ENCODE measurements at regions not wholly inside any gene's neighbourhood (a gene's known extent, or its start where the extent isn't known, plus 50 kb on each side); places are given as distances from the start of the nearest gene placed in this dataset.

GRCh38 chr21:31459457-31459856 lies 115.4 kb upstream of the TIAM1 start:
- Histone ChIP-seq H3K27me3 (ENCODE audit: low read depth) (no peaks in the 10 kb centered on the region), H3K27ac (no peak overlapping the region), H3K9me3 (no peaks in the 10 kb centered on the region), H3K36me3 (no peaks in the 10 kb centered on the region), H3K4me1 (no peaks in the 10 kb centered on the region), H3K4me3 (no peak overlapping the region)
- no peak for ATAC-seq
- intact Hi-C loops (cut with DNase I): no loop called here
- DNase-seq: no peak
- TF ChIP-seq, protein P1, sequence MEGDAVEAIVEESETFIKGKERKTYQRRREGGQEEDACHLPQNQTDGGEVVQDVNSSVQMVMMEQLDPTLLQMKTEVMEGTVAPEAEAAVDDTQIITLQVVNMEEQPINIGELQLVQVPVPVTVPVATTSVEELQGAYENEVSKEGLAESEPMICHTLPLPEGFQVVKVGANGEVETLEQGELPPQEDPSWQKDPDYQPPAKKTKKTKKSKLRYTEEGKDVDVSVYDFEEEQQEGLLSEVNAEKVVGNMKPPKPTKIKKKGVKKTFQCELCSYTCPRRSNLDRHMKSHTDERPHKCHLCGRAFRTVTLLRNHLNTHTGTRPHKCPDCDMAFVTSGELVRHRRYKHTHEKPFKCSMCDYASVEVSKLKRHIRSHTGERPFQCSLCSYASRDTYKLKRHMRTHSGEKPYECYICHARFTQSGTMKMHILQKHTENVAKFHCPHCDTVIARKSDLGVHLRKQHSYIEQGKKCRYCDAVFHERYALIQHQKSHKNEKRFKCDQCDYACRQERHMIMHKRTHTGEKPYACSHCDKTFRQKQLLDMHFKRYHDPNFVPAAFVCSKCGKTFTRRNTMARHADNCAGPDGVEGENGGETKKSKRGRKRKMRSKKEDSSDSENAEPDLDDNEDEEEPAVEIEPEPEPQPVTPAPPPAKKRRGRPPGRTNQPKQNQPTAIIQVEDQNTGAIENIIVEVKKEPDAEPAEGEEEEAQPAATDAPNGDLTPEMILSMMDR (IDR thresholded peaks at IDR 0.05): no peak

DNA sequence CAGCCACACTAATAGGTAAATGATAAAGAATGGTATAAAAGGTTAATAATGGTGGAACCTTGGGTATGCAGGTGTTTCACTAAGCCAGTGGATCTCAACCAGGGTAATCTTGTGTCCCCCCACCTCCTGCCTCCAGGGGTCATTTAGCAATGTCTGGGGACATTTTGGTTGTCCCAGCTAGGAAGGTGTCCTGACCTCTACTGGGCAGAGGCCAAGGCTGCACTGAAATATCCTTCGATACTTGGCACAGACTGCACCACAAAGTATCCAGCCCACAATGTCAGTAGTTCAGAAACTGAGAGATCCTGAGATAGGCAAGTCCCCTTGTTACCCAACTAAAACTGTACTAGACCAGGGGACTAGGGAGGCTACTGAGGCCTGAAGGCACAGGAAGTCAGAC lies 113.6 kb upstream of the TIAM1 start:
- Histone ChIP-seq H3K27me3 (ENCODE audit: low read depth) (no peaks in the 10 kb centered on the region), H3K27ac (no peak overlapping the region), H3K36me3 (no peaks in the 10 kb centered on the region), H3K9me3 (no peaks in the 10 kb centered on the region), H3K4me3 (no peak overlapping the region), H3K4me1 (no peaks in the 10 kb centered on the region)
- intact Hi-C loops (cut with DNase I): no loop called here
- DNase-seq: no peak
- ATAC-seq: no peak
- TF ChIP-seq, protein P1 (IDR thresholded peaks at IDR 0.05): no peak

DNA sequence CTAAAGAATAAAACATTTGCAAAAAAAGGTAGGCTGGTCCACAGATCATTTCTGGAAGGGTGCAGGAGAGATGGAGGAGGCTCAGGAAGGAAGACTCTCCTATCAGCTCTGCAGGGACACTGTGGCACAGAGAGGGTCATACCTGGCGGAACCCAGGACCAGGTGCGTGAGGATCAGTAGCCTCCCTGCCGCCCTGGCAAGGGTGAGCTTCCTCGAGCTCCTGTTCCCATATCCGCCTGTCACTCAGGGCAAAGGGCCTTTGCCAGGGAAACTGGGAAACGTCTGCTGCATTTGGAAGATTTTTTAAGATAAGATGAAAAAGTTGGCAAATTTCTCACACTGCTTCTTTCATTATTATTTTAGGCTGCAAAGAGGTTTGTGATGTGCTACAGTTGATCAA lies 112.1 kb upstream of the TIAM1 start:
- Histone ChIP-seq H3K4me1 (no peaks in the 10 kb centered on the region), H3K4me3 (no peak overlapping the region), H3K27ac (no peak overlapping the region), H3K9me3 (no peaks in the 10 kb centered on the region), H3K27me3 (ENCODE audit: low read depth) (no peaks in the 10 kb centered on the region), H3K36me3 (no peaks in the 10 kb centered on the region)
- no peak for ATAC-seq
- no peak for DNase-seq
- TF ChIP-seq, protein P1 (IDR thresholded peaks at IDR 0.05): no peak
- intact Hi-C loops (cut with DNase I): no loop called here

GRCh38 chr21:31455506-31455905 lies 111.4 kb upstream of the TIAM1 start:
- H3K27me3 ChIP-seq (ENCODE audit: low read depth): no peaks in the 10 kb centered on the region
- H3K4me3 ChIP-seq: no peak overlapping the region

DNA sequence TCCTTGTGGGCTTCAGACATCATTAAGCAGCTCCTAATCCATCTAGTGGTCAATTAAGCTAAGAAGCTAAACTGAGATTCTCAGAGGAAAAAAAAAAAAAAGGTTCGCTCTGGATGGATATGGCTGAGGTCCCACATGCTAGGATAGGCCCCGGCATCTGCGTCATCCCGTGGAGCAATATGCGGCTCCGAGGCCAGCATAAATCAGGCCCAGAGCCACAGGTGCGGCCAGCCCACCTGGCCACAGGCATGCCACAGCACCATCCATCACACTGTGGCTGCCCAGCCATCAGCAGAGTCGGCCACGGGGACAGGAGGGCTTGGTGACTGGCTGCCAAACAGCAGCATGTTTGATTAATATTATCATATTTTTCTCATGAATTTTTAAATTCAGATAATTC lies 106.9 kb upstream of the TIAM1 start:
- TF ChIP-seq, protein P1 (IDR thresholded peaks at IDR 0.05): no peak
- H3K4me3 ChIP-seq: no peak overlapping the region
- H3K9me3 ChIP-seq: no peaks in the 10 kb centered on the region
- ATAC-seq: no peak
- no peaks in the 10 kb centered on the region for H3K27me3 ChIP-seq (ENCODE audit: low read depth)
- H3K36me3 ChIP-seq: no peaks in the 10 kb centered on the region
- no peak overlapping the region for H3K27ac ChIP-seq
- H3K4me1 ChIP-seq: peaks cover 13% of the 10 kb centered on the region
- intact Hi-C loops (cut with DNase I): no loop called here
- DNase-seq: no peak

More at GRCh38 chr21:31455506-31455905, 111.4 kb upstream of the TIAM1 start:
- ATAC-seq: no peak
- TF ChIP-seq, protein P1 (IDR thresholded peaks at IDR 0.05): no peak
- no peaks in the 10 kb centered on the region for H3K4me1 ChIP-seq
- H3K27ac ChIP-seq: no peak overlapping the region
- DNase-seq: no peak
- intact Hi-C loops (cut with DNase I): no loop called here
- H3K9me3 ChIP-seq: no peaks in the 10 kb centered on the region
- H3K36me3 ChIP-seq: no peaks in the 10 kb centered on the region
